A549 (cell line): ENCODE measurements at regions not wholly inside any gene's neighbourhood (a gene's known extent, or its start where the extent isn't known, plus 50 kb on each side); places are given as distances from the start of the nearest gene placed in this dataset.

Experiments
- CTCF ChIP-seq: fragments of >200 bp; sonication (Bioruptor Twin); formaldehyde crosslinking; IDR thresholded peaks from 3 replicates; pipeline ENCODE4 v1.5.1; 2016
- HDAC2 ChIP-seq: fragments of 200-600 bp; sonication (generic); IDR thresholded peaks from 2 replicates; pipeline ENCODE4 v1.6.1; 2016

- TF ChIP-seq HDAC2: no peak
- no peak for TF ChIP-seq CTCF
Measured at GRCh38 chr2:43043553-43043870, 182.9 kb downstream of the ZFP36L2 start.
